Neural cell (in vitro differentiated cells): ENCODE measurements at regions not wholly inside any gene's neighbourhood (a gene's known extent, or its start where the extent isn't known, plus 50 kb on each side); places are given as distances from the start of the nearest gene placed in this dataset.

Experiments
- H2AFZ ChIP-seq: fragments of 200-600, 300-800 bp; sonication (generic), shearing (Covaris generic); 2 replicates; pipeline ENCODE4 v1.6.0; 2014; ENCODE audit warnings: low read depth, mild to moderate bottlenecking, antibody characterized with exemption, low read length, moderate library complexity
- H3F3A ChIP-seq: fragments of 200-600 bp; shearing (Covaris generic); 2 replicates; pipeline ENCODE4 v1.6.1; 2016; ENCODE audit warnings: mild to moderate bottlenecking, moderate library complexity, mixed read lengths, antibody characterized with exemption, low read length; ENCODE audit not compliant: insufficient read depth, poor library complexity, severe bottlenecking
- H3K27ac ChIP-seq: fragments of 200-600, 300-800 bp; sonication (generic), shearing (Covaris generic); 2 replicates; pipeline ENCODE4 v1.5.1; 2014; ENCODE audit warnings: mild to moderate bottlenecking, low read length, moderate library complexity
- H3K27me3 ChIP-seq: fragments of 300-800, 200-600 bp; sonication (generic), shearing (Covaris generic); 2 replicates; pipeline ENCODE4 v1.6.0; 2014; ENCODE audit warnings: mild to moderate bottlenecking, low read depth, low read length, moderate library complexity; ENCODE audit not compliant: insufficient read depth
- H3K36me3 ChIP-seq: fragments of 300-800, 200-600 bp; sonication (generic), shearing (Covaris generic); 2 replicates; pipeline ENCODE4 v1.5.1; 2014; ENCODE audit warnings: mild to moderate bottlenecking, antibody characterized with exemption, low read length, moderate library complexity; ENCODE audit not compliant: insufficient read depth
- H3K4me2 ChIP-seq: fragments of 300-800, 200-600 bp; sonication (generic), shearing (Covaris generic); 2 replicates; pipeline ENCODE4 v1.6.0; 2014; ENCODE audit warnings: mild to moderate bottlenecking, low read length
- H3K4me3 ChIP-seq: fragments of 300-800, 200-600 bp; sonication (generic), shearing (Covaris generic); 2 replicates; pipeline ENCODE4 v1.5.1; 2014; ENCODE audit warnings: mild to moderate bottlenecking, low read length, moderate library complexity
- H3K79me2 ChIP-seq: fragments of 200-600 bp; shearing (Covaris generic); replicated peaks from 2 replicates; pipeline ENCODE4 v1.6.0; 2014; ENCODE audit warnings: mild to moderate bottlenecking, low read length, moderate library complexity; ENCODE audit not compliant: insufficient read depth
- H3K9ac ChIP-seq: fragments of 300-800, 200-600 bp; sonication (generic), shearing (Covaris generic); 2 replicates; pipeline ENCODE4 v1.6.1; 2016; ENCODE audit warnings: mild to moderate bottlenecking, low read length, mixed read lengths
- H3K9me2 ChIP-seq: fragments of 200-600 bp; shearing (Covaris generic); 2 replicates; pipeline ENCODE4 v1.6.1; 2016; ENCODE audit warnings: mild to moderate bottlenecking, low read length, mixed read lengths; ENCODE audit not compliant: insufficient read depth
- H3K9me3 ChIP-seq: fragments of 200-600, 300-800 bp; sonication (generic), shearing (Covaris generic); 2 replicates; pipeline ENCODE4 v1.6.1; 2016; ENCODE audit warnings: mild to moderate bottlenecking, mixed run types, low read length, moderate library complexity, mixed read lengths
- H4K20me1 ChIP-seq: fragments of 200-600 bp; shearing (Covaris generic); 2 replicates; pipeline ENCODE4 v1.6.1; 2016; ENCODE audit warnings: mild to moderate bottlenecking, mixed run types; ENCODE audit not compliant: insufficient read depth
- EP300 ChIP-seq: fragments of 450-650 bp; conservative IDR thresholded peaks from 2 replicates; pipeline ENCODE4 v1.6.1; 2014; ENCODE audit warnings: antibody characterized with exemption, mild to moderate bottlenecking, moderate library complexity; ENCODE audit not compliant: poor library complexity, severe bottlenecking
- EZH2 ChIP-seq: fragments of 200-600, 300-800 bp; shearing (Covaris generic), sonication (generic); IDR thresholded peaks from 2 replicates; pipeline ENCODE4 v1.6.1; 2014; ENCODE audit warnings: antibody characterized with exemption, low read length, borderline replicate concordance, mild to moderate bottlenecking; ENCODE audit not compliant: insufficient read depth, poor library complexity, severe bottlenecking
- MXI1 ChIP-seq: fragments of 450-650 bp; conservative IDR thresholded peaks from 2 replicates; pipeline ENCODE4 v1.6.1; 2014; ENCODE audit warnings: antibody characterized with exemption, mild to moderate bottlenecking; ENCODE audit not compliant: poor library complexity, severe bottlenecking
- POLR2AphosphoS5 ChIP-seq: IDR thresholded peaks from 2 replicates; pipeline ENCODE4 v1.6.1; 2012
- RAD21 ChIP-seq: fragments of 450-650 bp; conservative IDR thresholded peaks from 2 replicates; pipeline ENCODE4 v1.6.1; 2014; ENCODE audit warnings: antibody characterized with exemption, mild to moderate bottlenecking, moderate library complexity
- REST ChIP-seq: IDR thresholded peaks from 2 replicates; pipeline ENCODE4 v1.6.1; 2012; ENCODE audit warnings: borderline replicate concordance
- SMC3 ChIP-seq: fragments of 450-650 bp; conservative IDR thresholded peaks from 2 replicates; pipeline ENCODE4 v1.6.1; 2014; ENCODE audit warnings: antibody characterized with exemption, mild to moderate bottlenecking, moderate library complexity; ENCODE audit not compliant: poor library complexity
- TAF1 ChIP-seq: IDR thresholded peaks from 2 replicates; pipeline ENCODE4 v1.6.1; 2012; ENCODE audit warnings: low read depth
- TF ChIP-seq, protein P1 (sequence below): fragments of 450-650 bp; IDR thresholded peaks from 2 replicates; pipeline ENCODE4 v1.5.1; 2014; ENCODE audit warnings: antibody characterized with exemption, mild to moderate bottlenecking, moderate library complexity; ENCODE audit not compliant: poor library complexity, severe bottlenecking

DNA sequence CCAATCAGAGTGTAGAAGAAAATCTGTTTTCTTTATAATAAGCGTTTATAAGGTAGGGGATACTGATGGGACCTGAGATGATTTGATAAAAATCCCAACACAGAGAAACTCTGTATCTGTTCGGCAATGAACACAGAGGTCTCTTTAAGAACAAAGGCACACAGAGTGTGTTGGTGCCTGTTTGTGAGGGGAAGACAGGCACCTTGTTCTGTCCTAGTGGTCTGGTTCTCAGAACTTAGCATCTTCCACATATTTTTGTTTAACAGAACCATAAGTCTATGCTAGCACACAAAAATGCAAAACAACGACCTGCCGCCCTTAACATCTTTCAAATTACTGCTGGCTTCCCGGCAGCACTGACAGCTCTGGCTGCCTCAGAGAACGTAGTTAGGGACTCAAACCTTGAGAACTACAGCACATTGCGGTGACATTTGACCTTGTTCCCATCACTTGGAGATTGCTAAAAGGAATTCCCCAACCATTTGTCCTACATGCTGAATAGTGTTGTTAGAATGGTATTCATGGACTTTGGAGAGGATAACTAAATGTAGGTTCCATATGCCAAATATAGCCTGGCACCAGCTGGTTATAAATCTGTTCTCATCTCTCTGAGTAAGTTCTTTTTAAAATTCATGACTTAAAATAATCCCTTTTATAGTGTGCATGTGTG, 871.7 kb upstream of the TYRP1 start:
- no peak overlapping the region for H2AFZ ChIP-seq

GRCh38 chr9:11828201-11828600, 865.0 kb upstream of the TYRP1 start:
- no peaks in the 10 kb centered on the region for H3K36me3 ChIP-seq
- H2AFZ ChIP-seq = no peak overlapping the region
- H3K9me2 ChIP-seq = no peaks in the 10 kb centered on the region
- H3K4me2 ChIP-seq = no peak overlapping the region
- no peak overlapping the region for H3K9ac ChIP-seq
- no peaks in the 10 kb centered on the region for H4K20me1 ChIP-seq
- H3K27ac ChIP-seq = no peak overlapping the region
- no peaks in the 10 kb centered on the region for H3K79me2 ChIP-seq
- H3K4me3 ChIP-seq = no peak overlapping the region
- no peaks in the 10 kb centered on the region for H3K9me3 ChIP-seq
- H3K27me3 ChIP-seq = no peaks in the 10 kb centered on the region
- H3F3A ChIP-seq = no peaks in the 10 kb centered on the region
- TF ChIP-seq REST (no peak), POLR2AphosphoS5 (no peak), EP300 (no peak), EZH2 (no peak), TAF1 (no peak), RAD21 (no peak), MXI1 (no peak), SMC3 (no peak)

More for the DNA sequence above, 871.7 kb upstream of the TYRP1 start:
- H3K9me3 ChIP-seq = no peaks in the 10 kb centered on the region
- H3K4me3 ChIP-seq = no peak overlapping the region
- no peaks in the 10 kb centered on the region for H3K9me2 ChIP-seq
- TF ChIP-seq RAD21 (no peak), REST (no peak), EP300 (no peak), TAF1 (no peak), EZH2 (no peak), POLR2AphosphoS5 (no peak), MXI1 (no peak), SMC3 (no peak)
- TF ChIP-seq, protein P1, sequence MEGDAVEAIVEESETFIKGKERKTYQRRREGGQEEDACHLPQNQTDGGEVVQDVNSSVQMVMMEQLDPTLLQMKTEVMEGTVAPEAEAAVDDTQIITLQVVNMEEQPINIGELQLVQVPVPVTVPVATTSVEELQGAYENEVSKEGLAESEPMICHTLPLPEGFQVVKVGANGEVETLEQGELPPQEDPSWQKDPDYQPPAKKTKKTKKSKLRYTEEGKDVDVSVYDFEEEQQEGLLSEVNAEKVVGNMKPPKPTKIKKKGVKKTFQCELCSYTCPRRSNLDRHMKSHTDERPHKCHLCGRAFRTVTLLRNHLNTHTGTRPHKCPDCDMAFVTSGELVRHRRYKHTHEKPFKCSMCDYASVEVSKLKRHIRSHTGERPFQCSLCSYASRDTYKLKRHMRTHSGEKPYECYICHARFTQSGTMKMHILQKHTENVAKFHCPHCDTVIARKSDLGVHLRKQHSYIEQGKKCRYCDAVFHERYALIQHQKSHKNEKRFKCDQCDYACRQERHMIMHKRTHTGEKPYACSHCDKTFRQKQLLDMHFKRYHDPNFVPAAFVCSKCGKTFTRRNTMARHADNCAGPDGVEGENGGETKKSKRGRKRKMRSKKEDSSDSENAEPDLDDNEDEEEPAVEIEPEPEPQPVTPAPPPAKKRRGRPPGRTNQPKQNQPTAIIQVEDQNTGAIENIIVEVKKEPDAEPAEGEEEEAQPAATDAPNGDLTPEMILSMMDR = no peak
- H3K9ac ChIP-seq = no peak overlapping the region
- H3K27ac ChIP-seq = no peak overlapping the region
- no peaks in the 10 kb centered on the region for H3K36me3 ChIP-seq
- no peaks in the 10 kb centered on the region for H3K27me3 ChIP-seq
- H3K4me2 ChIP-seq = no peak overlapping the region
- no peaks in the 10 kb centered on the region for H3K79me2 ChIP-seq
- no peaks in the 10 kb centered on the region for H4K20me1 ChIP-seq
- H3F3A ChIP-seq = no peaks in the 10 kb centered on the region
